ENCODE measurements at regions not wholly inside any gene's neighbourhood (a gene's known extent, or its start where the extent isn't known, plus 50 kb on each side); places are given as distances from the start of the nearest gene placed in this dataset.

- Histone ChIP-seq H3K27ac (ENCODE audit: low read length) (no peak overlapping the region), H3K4me1 (ENCODE audit: control insufficient read depth, insufficient read depth, low read length) (peaks cover 7% of the 10 kb centered on the region), H3K36me3 (ENCODE audit: control insufficient read depth, insufficient read depth, low read length) (peaks cover 35% of the 10 kb centered on the region), H3K27me3 (ENCODE audit: control insufficient read depth, insufficient read depth, low read length) (no peaks in the 10 kb centered on the region), H3K4me3 (ENCODE audit: low read length) (no peak overlapping the region), H3K9me3 (replicated peaks; ENCODE audit: control insufficient read depth, low read depth, low read length) (no peaks in the 10 kb centered on the region)
- 49% methylated on average over 22 of the region's 23 CpGs for WGBS (ENCODE audit: insufficient coverage)
- no peak for DNase-seq
Observed at GRCh38 chr21:36246080-36246631, 73.8 kb upstream of the MORC3 start.

GRCh38 chr21:36247316-36248010, 72.5 kb upstream of the MORC3 start:
- peaks cover 7% of the 10 kb centered on the region for H3K4me1 ChIP-seq (ENCODE audit: control insufficient read depth, insufficient read depth, low read length)
- H3K9me3 ChIP-seq (replicated peaks; ENCODE audit: control insufficient read depth, low read depth, low read length) = no peaks in the 10 kb centered on the region
- no peak overlapping the region for H3K27ac ChIP-seq (ENCODE audit: low read length)
- DNase-seq = no peak
- H3K4me3 ChIP-seq (ENCODE audit: low read length) = no peak overlapping the region
- 92% methylated on average over 5 of the region's 8 CpGs for WGBS (ENCODE audit: insufficient coverage)
- no peaks in the 10 kb centered on the region for H3K27me3 ChIP-seq (ENCODE audit: control insufficient read depth, insufficient read depth, low read length)
- peaks cover 35% of the 10 kb centered on the region for H3K36me3 ChIP-seq (ENCODE audit: control insufficient read depth, insufficient read depth, low read length)

GRCh38 chr21:36249576-36250422, 70.2 kb upstream of the MORC3 start:
- H3K4me3 ChIP-seq (ENCODE audit: low read length) = no peak overlapping the region
- H3K27me3 ChIP-seq (ENCODE audit: control insufficient read depth, insufficient read depth, low read length) = no peaks in the 10 kb centered on the region
- no peak overlapping the region for H3K27ac ChIP-seq (ENCODE audit: low read length)
- 69% methylated on average over 14 of the region's 20 CpGs for WGBS (ENCODE audit: insufficient coverage)
- no peaks in the 10 kb centered on the region for H3K9me3 ChIP-seq (replicated peaks; ENCODE audit: control insufficient read depth, low read depth, low read length)
- DNase-seq = no peak
- H3K36me3 ChIP-seq (ENCODE audit: control insufficient read depth, insufficient read depth, low read length) = peaks cover 46% of the 10 kb centered on the region
- H3K4me1 ChIP-seq (ENCODE audit: control insufficient read depth, insufficient read depth, low read length) = peaks cover 7% of the 10 kb centered on the region

- Histone ChIP-seq H3K36me3 (ENCODE audit: control insufficient read depth, insufficient read depth, low read length) (peaks cover 41% of the 10 kb centered on the region), H3K27ac (ENCODE audit: low read length) (no peak overlapping the region), H3K9me3 (replicated peaks; ENCODE audit: control insufficient read depth, low read depth, low read length) (no peaks in the 10 kb centered on the region), H3K27me3 (ENCODE audit: control insufficient read depth, insufficient read depth, low read length) (no peaks in the 10 kb centered on the region), H3K4me1 (ENCODE audit: control insufficient read depth, insufficient read depth, low read length) (peaks cover 7% of the 10 kb centered on the region), H3K4me3 (ENCODE audit: low read length) (no peak overlapping the region)
- WGBS (ENCODE audit: insufficient coverage) = 60% methylated on average over 14 of the region's 17 CpGs
- DNase-seq = no peak
Observed at GRCh38 chr21:36250423-36251075, 69.4 kb upstream of the MORC3 start.

GRCh38 chr21:36254106-36254941, 65.7 kb upstream of the MORC3 start:
- no peak overlapping the region for H3K4me3 ChIP-seq (ENCODE audit: low read length)
- no peak for DNase-seq
- no peaks in the 10 kb centered on the region for H3K4me1 ChIP-seq (ENCODE audit: control insufficient read depth, insufficient read depth, low read length)
- WGBS (ENCODE audit: insufficient coverage) = 39% methylated on average over 5 of the region's 6 CpGs
- H3K27ac ChIP-seq (ENCODE audit: low read length) = no peak overlapping the region
- no peaks in the 10 kb centered on the region for H3K9me3 ChIP-seq (replicated peaks; ENCODE audit: control insufficient read depth, low read depth, low read length)
- no peaks in the 10 kb centered on the region for H3K27me3 ChIP-seq (ENCODE audit: control insufficient read depth, insufficient read depth, low read length)
- H3K36me3 ChIP-seq (ENCODE audit: control insufficient read depth, insufficient read depth, low read length) = peaks cover 36% of the 10 kb centered on the region

- Histone ChIP-seq H3K4me3 (ENCODE audit: low read length) (no peak overlapping the region), H3K36me3 (ENCODE audit: control insufficient read depth, insufficient read depth, low read length) (peaks cover 23% of the 10 kb centered on the region), H3K9me3 (replicated peaks; ENCODE audit: control insufficient read depth, low read depth, low read length) (no peaks in the 10 kb centered on the region), H3K27ac (ENCODE audit: low read length) (no peak overlapping the region), H3K4me1 (ENCODE audit: control insufficient read depth, insufficient read depth, low read length) (peaks cover 2% of the 10 kb centered on the region), H3K27me3 (ENCODE audit: control insufficient read depth, insufficient read depth, low read length) (no peaks in the 10 kb centered on the region)
- 100% methylated on average over 2 of the region's 5 CpGs for WGBS (ENCODE audit: insufficient coverage)
- DNase-seq = no peak
Observed at GRCh38 chr21:36255663-36256062, 64.3 kb upstream of the MORC3 start.

- H3K27ac ChIP-seq (ENCODE audit: low read length) = no peak overlapping the region
- peaks cover 28% of the 10 kb centered on the region for H3K36me3 ChIP-seq (ENCODE audit: control insufficient read depth, insufficient read depth, low read length)
- no peaks in the 10 kb centered on the region for H3K9me3 ChIP-seq (replicated peaks; ENCODE audit: control insufficient read depth, low read depth, low read length)
- no peak overlapping the region for H3K4me3 ChIP-seq (ENCODE audit: low read length)
- peaks cover 2% of the 10 kb centered on the region for H3K4me1 ChIP-seq (ENCODE audit: control insufficient read depth, insufficient read depth, low read length)
- no peaks in the 10 kb centered on the region for H3K27me3 ChIP-seq (ENCODE audit: control insufficient read depth, insufficient read depth, low read length)
- no peak for DNase-seq
- WGBS (ENCODE audit: insufficient coverage) = 90% methylated on average over 1 of the region's 1 CpG
Observed at GRCh38 chr21:36257657-36258056, 62.3 kb upstream of the MORC3 start.

GRCh38 chr21:36260030-36260787, 59.8 kb upstream of the MORC3 start:
- peak overlapping the region; percentile 79 for H3K27ac ChIP-seq (ENCODE audit: low read length)
- no peaks in the 10 kb centered on the region for H3K27me3 ChIP-seq (ENCODE audit: control insufficient read depth, insufficient read depth, low read length)
- H3K4me3 ChIP-seq (ENCODE audit: low read length) = peak overlapping the region; percentile 38
- peaks cover 2% of the 10 kb centered on the region for H3K4me1 ChIP-seq (ENCODE audit: control insufficient read depth, insufficient read depth, low read length)
- 63% methylated on average over 7 of the region's 10 CpGs for WGBS (ENCODE audit: insufficient coverage)
- H3K9me3 ChIP-seq (replicated peaks; ENCODE audit: control insufficient read depth, low read depth, low read length) = no peaks in the 10 kb centered on the region
- peaks cover 16% of the 10 kb centered on the region for H3K36me3 ChIP-seq (ENCODE audit: control insufficient read depth, insufficient read depth, low read length)
- DNase-seq = peak; percentile 96

- no CpG with 5 or more reads among the region's 5 CpGs for WGBS (ENCODE audit: insufficient coverage)
- H3K4me1 ChIP-seq (ENCODE audit: control insufficient read depth, insufficient read depth, low read length) = peaks cover 2% of the 10 kb centered on the region
Observed at GRCh38 chr21:36260802-36261201, 59.2 kb upstream of the MORC3 start.

More at GRCh38 chr21:36260802-36261201, 59.2 kb upstream of the MORC3 start:
- H3K27ac ChIP-seq (ENCODE audit: low read length) = no peak overlapping the region
- H3K9me3 ChIP-seq (replicated peaks; ENCODE audit: control insufficient read depth, low read depth, low read length) = no peaks in the 10 kb centered on the region
- H3K4me3 ChIP-seq (ENCODE audit: low read length) = no peak overlapping the region
- no peaks in the 10 kb centered on the region for H3K27me3 ChIP-seq (ENCODE audit: control insufficient read depth, insufficient read depth, low read length)
- no peak for DNase-seq
- peaks cover 18% of the 10 kb centered on the region for H3K36me3 ChIP-seq (ENCODE audit: control insufficient read depth, insufficient read depth, low read length)

All from muscle of leg (tissue), 3 donors.